Vagina (tissue), 2 donors: ENCODE measurements at regions not wholly inside any gene's neighbourhood (a gene's known extent, or its start where the extent isn't known, plus 50 kb on each side); places are given as distances from the start of the nearest gene placed in this dataset.
A peak's percentile ranks its signal among the peaks of the same experiment; 100 is the strongest.

ENCODE experiments used
- DNase-seq, 2 donors: peaks; one replicate each; pipeline ENCODE4 v3.0.0-alpha.2; 2017; ENCODE audit errors: extremely low spot score in 2 of 2
- H3K27ac ChIP-seq: fragments of 200-600 bp; sonication (generic); one replicate; pipeline ENCODE4 v1.5.1; 2019
- H3K27me3 ChIP-seq: fragments of 200-600 bp; sonication (generic); one replicate; pipeline ENCODE4 v1.5.1; 2019
- H3K36me3 ChIP-seq, 2 donors: fragments of 200-600 bp; sonication (generic); one replicate each; pipeline ENCODE4 v1.5.1; 2017 to 2019
- H3K4me1 ChIP-seq: fragments of 200-600 bp; sonication (generic); one replicate; pipeline ENCODE4 v1.5.1; 2019
- H3K4me3 ChIP-seq, 2 donors: fragments of 200-600 bp; sonication (generic); 1 replicate in 1 of 2; 2 replicates in 1 of 2; pipeline ENCODE4 v1.5.1; 2016 to 2019
- H3K9me3 ChIP-seq: fragments of 200-600 bp; sonication (generic); one replicate; pipeline ENCODE4 v1.5.1; 2019
- CTCF ChIP-seq, 3 experiments: fragments of 450-650 bp in 2 of 3; fragments of 200-600 bp in 1 of 3; sonication (generic) in 1 of 3; IDR thresholded peaks; one replicate each; pipeline ENCODE4 v1.5.1; 2017 to 2019; ENCODE audit warnings: antibody characterized with exemption in 3 of 3, mild to moderate bottlenecking in 2 of 3, moderate library complexity in 2 of 3
- POLR2A ChIP-seq, 2 donors: fragments of 450-650 bp; IDR thresholded peaks; one replicate each; pipeline ENCODE4 v1.6.1; 2017; ENCODE audit warnings: antibody characterized with exemption in 2 of 2, mild to moderate bottlenecking in 2 of 2, moderate library complexity in 2 of 2
- POLR2AphosphoS5 ChIP-seq, 2 donors: sonication (generic); formaldehyde crosslinking; IDR thresholded peaks; one replicate each; pipeline ENCODE4 v1.9.0; 2017; ENCODE audit warnings: antibody characterized with exemption in 2 of 2, mild to moderate bottlenecking in 2 of 2, low read depth in 1 of 2; ENCODE audit not compliant: insufficient read depth in 1 of 2
- intact Hi-C: fragments of 100-400 bp; cut with DNase I; formaldehyde crosslinking; loops from one replicate; pipeline ENCODE4 v1.15.1; 2023

GRCh38 chr5:5978501-5979376, 399.6 kb downstream of the MED10 start:
- Histone ChIP-seq H3K27ac (peak overlapping the region; percentile 55), H3K4me1 (peaks cover 10% of the 10 kb centered on the region), H3K27me3 (no peaks in the 10 kb centered on the region), H3K36me3 (no peaks in the 10 kb centered on the region), H3K9me3 (no peaks in the 10 kb centered on the region), H3K4me3 (no peak overlapping the region)
- DNase-seq: peak; percentile 22 to 67
- TF ChIP-seq POLR2AphosphoS5 (IDR thresholded peaks at IDR 0.05; ENCODE audit: insufficient read depth in 1 of 2, low read depth in 1 of 2): no peak
- no peak for TF ChIP-seq CTCF (IDR thresholded peaks at IDR 0.05)
- TF ChIP-seq POLR2A (IDR thresholded peaks at IDR 0.05): no peak
- intact Hi-C loops: no loop called here

DNA sequence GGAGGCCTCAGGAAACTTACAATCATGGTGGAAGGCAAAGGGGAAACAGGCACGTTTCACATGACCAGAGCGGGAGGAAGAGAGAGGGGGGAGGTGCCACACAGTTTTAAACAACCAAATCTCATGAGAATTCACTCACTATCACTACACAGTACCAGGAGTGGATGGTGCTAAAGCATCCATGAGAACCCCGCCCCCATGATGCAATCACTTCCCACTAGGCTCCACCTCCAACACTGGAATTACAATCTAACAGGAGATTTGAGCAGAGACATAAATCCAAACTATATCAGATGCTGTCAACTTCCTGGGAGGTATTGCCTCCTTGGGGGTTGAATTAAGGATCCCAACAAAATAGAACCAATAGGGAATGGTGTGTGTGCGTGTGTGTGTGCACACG, 407.1 kb downstream of the MED10 start:
- intact Hi-C loops: no loop called here
- TF ChIP-seq CTCF (IDR thresholded peaks at IDR 0.05): no peak
- no peak for TF ChIP-seq POLR2AphosphoS5 (IDR thresholded peaks at IDR 0.05; ENCODE audit: insufficient read depth in 1 of 2, low read depth in 1 of 2)
- no peak for TF ChIP-seq POLR2A (IDR thresholded peaks at IDR 0.05)
- Histone ChIP-seq H3K27ac (no peak overlapping the region), H3K9me3 (no peaks in the 10 kb centered on the region), H3K36me3 (no peaks in the 10 kb centered on the region), H3K27me3 (no peaks in the 10 kb centered on the region), H3K4me1 (no peaks in the 10 kb centered on the region), H3K4me3 (no peak overlapping the region)
- DNase-seq: no peak

DNA sequence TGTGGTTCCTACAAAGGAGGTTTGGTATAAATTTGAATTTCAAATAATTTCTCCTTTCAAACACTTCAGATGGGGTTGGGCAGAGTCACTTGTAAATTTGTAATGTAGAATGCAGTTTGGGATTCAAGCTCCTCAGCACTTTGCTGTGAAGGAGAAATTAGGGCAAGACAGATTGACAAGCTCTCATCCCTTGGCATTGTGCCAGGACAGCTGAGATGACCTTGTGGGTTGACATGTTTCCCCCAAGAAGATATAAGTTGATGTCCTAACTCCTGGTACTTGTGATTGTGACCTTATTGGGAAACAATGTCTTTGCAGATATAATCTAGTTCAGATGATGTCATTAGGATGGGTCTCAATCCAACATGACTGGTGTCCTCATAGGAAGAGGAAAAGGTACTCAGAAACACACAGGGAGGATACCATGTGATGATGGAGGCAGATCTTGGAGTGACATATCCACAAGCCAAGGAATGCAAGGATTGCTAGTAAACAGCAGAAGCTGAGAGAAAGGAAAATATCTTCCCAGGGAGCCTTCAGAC, 408.3 kb downstream of the MED10 start:
- Histone ChIP-seq H3K9me3 (no peaks in the 10 kb centered on the region), H3K36me3 (no peaks in the 10 kb centered on the region), H3K27ac (no peak overlapping the region), H3K27me3 (no peaks in the 10 kb centered on the region), H3K4me3 (no peak overlapping the region), H3K4me1 (no peaks in the 10 kb centered on the region)
- DNase-seq: no peak
- TF ChIP-seq POLR2AphosphoS5 (IDR thresholded peaks at IDR 0.05; ENCODE audit: insufficient read depth in 1 of 2, low read depth in 1 of 2) (no peak), POLR2A (IDR thresholded peaks at IDR 0.05) (no peak), CTCF (IDR thresholded peaks at IDR 0.05) (no peak)
- intact Hi-C loops: no loop called here

- H3K36me3 ChIP-seq: no peaks in the 10 kb centered on the region
- H3K9me3 ChIP-seq: no peaks in the 10 kb centered on the region
- intact Hi-C loops: no loop called here
- DNase-seq: no peak
- no peak for TF ChIP-seq POLR2AphosphoS5 (IDR thresholded peaks at IDR 0.05; ENCODE audit: insufficient read depth in 1 of 2, low read depth in 1 of 2)
- no peak for TF ChIP-seq CTCF (IDR thresholded peaks at IDR 0.05)
- no peaks in the 10 kb centered on the region for H3K27me3 ChIP-seq
- no peak overlapping the region for H3K27ac ChIP-seq
- H3K4me3 ChIP-seq: no peak overlapping the region
- H3K4me1 ChIP-seq: no peaks in the 10 kb centered on the region
Observed at GRCh38 chr5:5968981-5969380, 409.4 kb downstream of the MED10 start.

DNA sequence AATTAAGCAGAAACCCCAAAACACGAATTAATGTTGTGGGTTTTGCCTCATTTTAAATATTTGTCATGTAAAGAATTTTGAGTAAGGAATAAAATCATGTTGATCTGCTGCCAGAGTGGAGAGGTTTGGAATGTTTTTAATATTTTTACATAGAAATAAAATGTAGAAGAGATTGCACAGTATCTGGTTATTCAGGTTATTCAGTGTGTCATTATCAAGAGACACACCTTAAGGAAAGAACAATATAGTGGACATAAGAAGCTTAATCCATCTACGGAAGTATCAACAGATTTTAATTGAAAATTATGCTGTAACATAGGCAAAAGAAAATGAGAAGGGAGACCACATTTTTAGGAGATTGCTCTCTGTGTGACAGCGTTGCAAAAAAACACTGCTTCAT, 410.4 kb downstream of the MED10 start:
- Histone ChIP-seq H3K27me3 (no peaks in the 10 kb centered on the region), H3K9me3 (no peaks in the 10 kb centered on the region), H3K27ac (no peak overlapping the region), H3K36me3 (no peaks in the 10 kb centered on the region), H3K4me3 (no peak overlapping the region), H3K4me1 (no peaks in the 10 kb centered on the region)
- DNase-seq: no peak
- no peak for TF ChIP-seq POLR2A (IDR thresholded peaks at IDR 0.05)
- TF ChIP-seq CTCF (IDR thresholded peaks at IDR 0.05): no peak
- no peak for TF ChIP-seq POLR2AphosphoS5 (IDR thresholded peaks at IDR 0.05; ENCODE audit: insufficient read depth in 1 of 2, low read depth in 1 of 2)
- intact Hi-C loops: no loop called here
